OCI-LY1 (cell line): ENCODE measurements at regions not wholly inside any gene's neighbourhood (a gene's known extent, or its start where the extent isn't known, plus 50 kb on each side); places are given as distances from the start of the nearest gene placed in this dataset.

Source experiments
- H2AFZ ChIP-seq: fragments of 200-600 bp; sonication (generic), shearing (Covaris generic); 2 replicates; pipeline ENCODE4 v1.6.0; 2014; ENCODE audit warnings: antibody characterized with exemption, mild to moderate bottlenecking, low read length
- H3F3A ChIP-seq: fragments of 200-600 bp; sonication (generic), shearing (Covaris generic); 2 replicates; pipeline ENCODE4 v1.6.0; 2014; ENCODE audit warnings: mild to moderate bottlenecking, antibody characterized with exemption, low read length, moderate library complexity; ENCODE audit not compliant: insufficient read depth
- H3K27ac ChIP-seq: fragments of 200-600 bp; sonication (generic); 2 replicates; pipeline ENCODE4 v1.5.1; 2014; ENCODE audit warnings: low read length, mixed run types, mild to moderate bottlenecking, low read depth; ENCODE audit not compliant: poor library complexity, severe bottlenecking
- H3K27me3 ChIP-seq: fragments of 200-600 bp; sonication (generic); 2 replicates; pipeline ENCODE4 v1.6.0; 2014; ENCODE audit warnings: antibody characterized with exemption, mild to moderate bottlenecking, low read length, moderate library complexity; ENCODE audit not compliant: insufficient read depth
- H3K36me3 ChIP-seq: fragments of 200-600 bp; sonication (generic); 2 replicates; pipeline ENCODE4 v1.6.1; 2014; ENCODE audit warnings: mild to moderate bottlenecking, antibody characterized with exemption, low read length, moderate library complexity, mixed read lengths; ENCODE audit not compliant: insufficient read depth
- H3K4me1 ChIP-seq: fragments of 200-600 bp; sonication (generic); 2 replicates; pipeline ENCODE4 v1.5.1; 2014; ENCODE audit warnings: mild to moderate bottlenecking, low read length, moderate library complexity; ENCODE audit not compliant: insufficient read depth, severe bottlenecking
- H3K4me2 ChIP-seq: fragments of 200-600 bp; sonication (generic), shearing (Covaris generic); 2 replicates; pipeline ENCODE4 v1.6.1; 2014; ENCODE audit warnings: low read length
- H3K4me3 ChIP-seq: fragments of 200-600 bp; sonication (generic); 2 replicates; pipeline ENCODE4 v1.5.1; 2014; ENCODE audit warnings: low read length, low read depth, mild to moderate bottlenecking, mixed read lengths; ENCODE audit not compliant: poor library complexity, severe bottlenecking
- H3K79me2 ChIP-seq: fragments of 200-600 bp; shearing (Covaris generic); 2 replicates; pipeline ENCODE4 v1.6.1; 2016; ENCODE audit warnings: mixed run types, low read length, mixed read lengths; ENCODE audit not compliant: insufficient read depth
- H3K9ac ChIP-seq: fragments of 200-600 bp; sonication (generic), shearing (Covaris generic); 2 replicates; pipeline ENCODE4 v1.6.1; 2014; ENCODE audit warnings: mild to moderate bottlenecking, low read length, mixed read lengths
- H3K9me2 ChIP-seq: fragments of 200-600 bp; sonication (generic), shearing (Covaris generic); 2 replicates; pipeline ENCODE4 v1.6.1; 2014; ENCODE audit warnings: low read depth, mild to moderate bottlenecking, low read length, mixed read lengths
- H3K9me3 ChIP-seq: fragments of 200-600 bp; shearing (Covaris generic); 2 replicates; pipeline ENCODE4 v1.6.1; 2014; ENCODE audit warnings: low read length, mixed read lengths
- H4K20me1 ChIP-seq: fragments of 200-600 bp; sonication (generic), shearing (Covaris generic); 2 replicates; pipeline ENCODE4 v1.6.0; 2016; ENCODE audit warnings: mild to moderate bottlenecking, low read length; ENCODE audit not compliant: insufficient read depth
- CTCF ChIP-seq: fragments of 200-600 bp; sonication (generic), shearing (Covaris generic); IDR thresholded peaks from 2 replicates; pipeline ENCODE4 v1.5.1; 2017; ENCODE audit warnings: mild to moderate bottlenecking, antibody characterized with exemption, low read length, moderate library complexity, mixed read lengths
- EZH2 ChIP-seq: fragments of 200-600 bp; sonication (generic), shearing (Covaris generic); IDR thresholded peaks from 2 replicates; pipeline ENCODE4 v1.8.0; 2017; ENCODE audit warnings: borderline replicate concordance, mixed run types, mild to moderate bottlenecking, antibody characterized with exemption, low read length, moderate library complexity, mixed read lengths

DNA sequence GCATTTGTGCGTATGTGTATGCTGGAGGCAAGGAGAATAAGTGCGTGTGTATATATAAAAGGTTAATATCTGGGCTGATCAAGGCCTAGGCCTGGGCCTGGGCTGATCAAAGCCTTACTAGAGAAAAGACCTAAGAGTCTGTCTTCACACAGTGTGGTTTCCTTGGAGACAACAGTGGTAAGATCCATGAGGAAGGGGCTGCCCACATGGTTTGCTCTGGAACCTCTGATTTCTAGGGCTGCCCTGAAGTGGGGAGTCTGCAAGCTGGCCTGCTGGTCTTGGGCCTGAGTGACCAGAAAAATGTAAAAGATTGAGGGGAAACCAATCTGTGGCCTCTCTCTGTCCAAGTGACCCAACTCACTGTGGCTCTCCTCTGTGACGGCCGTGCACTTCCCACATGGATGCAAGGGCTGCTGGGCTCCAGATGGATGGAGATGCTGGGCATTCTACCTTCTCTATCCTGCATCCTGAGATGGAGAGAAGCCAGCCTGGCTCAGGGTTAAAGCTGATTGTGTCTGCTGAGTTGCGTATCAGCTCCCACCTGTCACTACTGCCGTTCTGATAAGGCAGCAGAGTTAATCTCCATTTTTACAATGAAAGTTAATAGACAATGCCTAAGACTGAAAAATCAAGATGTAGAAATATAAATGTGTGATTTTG, 90.3 kb upstream of the NXT1 start:
- Histone ChIP-seq H3K27me3 (no peaks in the 10 kb centered on the region), H2AFZ (no peak overlapping the region), H3K9me2 (no peaks in the 10 kb centered on the region), H3K79me2 (no peaks in the 10 kb centered on the region), H3K36me3 (no peaks in the 10 kb centered on the region), H3K4me1 (no peaks in the 10 kb centered on the region), H3K4me2 (no peak overlapping the region), H3K27ac (no peak overlapping the region), H3F3A (no peaks in the 10 kb centered on the region), H3K9me3 (no peaks in the 10 kb centered on the region), H3K4me3 (no peak overlapping the region), H4K20me1 (no peaks in the 10 kb centered on the region), H3K9ac (no peak overlapping the region)
- TF ChIP-seq EZH2 (no peak), CTCF (no peak)

GRCh38 chr20:23258747-23259121, 91.9 kb upstream of the NXT1 start:
- H3K4me2 ChIP-seq = no peak overlapping the region

DNA sequence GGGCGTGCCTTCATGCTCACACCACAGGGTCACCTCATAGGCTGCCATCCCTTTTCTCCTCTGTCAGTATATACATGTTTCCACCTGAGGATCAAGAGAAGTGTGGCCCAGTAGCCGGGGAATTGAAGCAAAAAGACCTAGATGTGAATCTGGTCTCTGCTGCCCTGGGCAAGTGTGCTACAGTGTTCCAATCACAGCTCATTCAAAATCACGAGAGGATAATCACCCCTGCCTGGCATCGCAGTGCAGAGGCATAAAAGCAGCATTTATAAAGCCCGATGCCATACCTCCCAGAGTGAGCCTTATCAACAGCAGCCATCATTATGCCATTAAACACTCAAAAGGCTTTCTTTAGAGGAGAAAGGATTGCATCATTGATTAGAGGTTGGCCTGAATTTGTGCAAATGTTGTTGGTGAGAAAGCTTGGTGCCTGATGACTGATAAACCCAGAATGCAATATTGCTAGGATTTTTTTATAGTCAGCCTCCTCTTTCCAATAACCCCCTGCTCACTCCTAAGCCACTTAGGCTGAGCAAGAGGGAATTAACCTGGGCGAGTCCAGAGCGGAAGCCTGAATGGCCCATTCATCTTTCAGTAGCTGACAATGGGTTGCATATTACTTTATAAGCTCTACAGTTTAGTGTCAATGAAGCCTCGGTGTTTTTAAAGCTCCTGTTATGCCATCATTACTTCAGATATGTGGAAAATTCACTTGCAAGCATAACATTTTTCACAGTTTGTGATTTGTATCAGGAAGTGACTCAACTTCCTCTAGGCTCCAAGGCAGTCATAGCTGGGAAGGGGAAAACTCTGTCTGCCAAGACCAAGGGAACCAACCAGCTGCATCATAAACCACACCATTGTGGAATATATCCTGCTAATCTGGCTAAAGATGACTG, 92.5 kb upstream of the NXT1 start:
- Histone ChIP-seq H3K27me3 (no peaks in the 10 kb centered on the region), H3K4me1 (no peaks in the 10 kb centered on the region), H3F3A (no peaks in the 10 kb centered on the region), H2AFZ (no peak overlapping the region), H3K4me2 (no peak overlapping the region), H3K36me3 (no peaks in the 10 kb centered on the region), H3K9me2 (no peaks in the 10 kb centered on the region), H3K9me3 (no peaks in the 10 kb centered on the region), H3K4me3 (no peak overlapping the region), H3K79me2 (no peaks in the 10 kb centered on the region), H3K27ac (no peak overlapping the region), H4K20me1 (no peaks in the 10 kb centered on the region), H3K9ac (no peak overlapping the region)
- TF ChIP-seq EZH2 = no peak
- no peak for TF ChIP-seq CTCF

More at GRCh38 chr20:23258747-23259121, 91.9 kb upstream of the NXT1 start:
- Histone ChIP-seq H3K27me3 (no peaks in the 10 kb centered on the region), H3K36me3 (no peaks in the 10 kb centered on the region), H3K4me3 (no peak overlapping the region), H3K79me2 (no peaks in the 10 kb centered on the region), H3K9me2 (no peaks in the 10 kb centered on the region), H4K20me1 (no peaks in the 10 kb centered on the region), H3K27ac (no peak overlapping the region), H3K4me1 (no peaks in the 10 kb centered on the region), H3K9ac (no peak overlapping the region), H3F3A (no peaks in the 10 kb centered on the region), H2AFZ (no peak overlapping the region), H3K9me3 (no peaks in the 10 kb centered on the region)
- TF ChIP-seq CTCF (no peak), EZH2 (no peak)
